NCI-H2171 (cell line): ENCODE measurements at regions not wholly inside any gene's neighbourhood (a gene's known extent, or its start where the extent isn't known, plus 50 kb on each side); places are given as distances from the start of the nearest gene placed in this dataset.

Source experiments
- DNase-seq: peaks from one replicate; lab custom pipeline; 2025; lab: John Stamatoyannopoulos, UW

DNA sequence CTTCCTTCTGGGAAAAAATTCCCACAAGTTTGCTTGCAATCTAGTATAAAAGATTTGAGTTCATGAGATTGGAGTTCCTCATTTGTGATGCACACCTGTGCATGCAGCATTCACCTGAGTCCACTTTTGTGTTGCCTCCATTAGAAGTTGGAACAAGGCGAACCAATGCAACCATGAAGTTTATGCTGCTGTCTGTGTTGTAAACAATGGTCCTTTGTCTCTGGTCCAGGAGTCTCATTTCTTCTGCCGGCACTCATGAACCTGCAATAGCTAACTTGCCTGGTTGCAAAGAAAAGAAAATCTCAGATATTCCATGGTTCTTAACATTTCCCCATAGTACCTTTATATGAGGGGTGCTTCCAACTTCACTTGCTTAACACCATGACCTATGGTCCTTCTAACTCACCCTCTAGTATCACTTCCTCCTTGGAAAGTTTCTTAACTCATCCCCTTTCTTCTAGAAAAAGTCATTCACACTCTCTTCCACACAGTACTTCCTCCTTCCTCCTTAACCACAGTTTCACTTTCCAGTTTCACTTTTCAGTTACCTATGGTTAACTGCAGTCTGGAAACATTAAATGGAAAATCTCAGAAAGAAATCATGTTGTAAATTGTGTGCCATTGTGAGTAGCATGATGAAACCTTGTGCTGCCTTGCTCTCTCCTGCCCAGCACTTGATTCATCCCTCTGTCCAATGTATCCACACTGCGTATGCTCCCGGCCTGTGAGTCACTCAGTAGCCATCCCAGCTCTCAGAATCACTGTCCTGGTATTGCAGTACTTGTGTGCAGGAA is 128.8 kb upstream of the TRIB2 start:
- DNase-seq = no peak

DNA sequence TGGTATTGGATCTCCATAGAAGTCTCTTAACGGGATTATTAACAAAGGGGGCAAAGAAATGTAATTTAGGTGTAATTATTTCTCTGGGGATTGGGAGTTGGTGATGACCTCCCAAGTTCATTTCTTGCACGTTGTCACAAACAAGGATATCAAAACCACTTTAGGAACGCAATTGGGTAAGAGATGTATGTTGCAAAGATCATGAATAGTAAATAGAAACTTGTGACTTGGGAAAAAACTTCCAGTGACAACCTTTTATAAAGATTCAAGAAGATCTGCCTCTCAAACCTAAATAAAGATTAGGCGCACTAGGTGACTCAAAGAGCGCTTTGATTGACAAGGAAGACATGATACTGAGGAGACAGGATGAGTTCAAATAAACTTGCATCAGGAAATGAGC is 127.8 kb upstream of the TRIB2 start:
- no peak for DNase-seq

DNA sequence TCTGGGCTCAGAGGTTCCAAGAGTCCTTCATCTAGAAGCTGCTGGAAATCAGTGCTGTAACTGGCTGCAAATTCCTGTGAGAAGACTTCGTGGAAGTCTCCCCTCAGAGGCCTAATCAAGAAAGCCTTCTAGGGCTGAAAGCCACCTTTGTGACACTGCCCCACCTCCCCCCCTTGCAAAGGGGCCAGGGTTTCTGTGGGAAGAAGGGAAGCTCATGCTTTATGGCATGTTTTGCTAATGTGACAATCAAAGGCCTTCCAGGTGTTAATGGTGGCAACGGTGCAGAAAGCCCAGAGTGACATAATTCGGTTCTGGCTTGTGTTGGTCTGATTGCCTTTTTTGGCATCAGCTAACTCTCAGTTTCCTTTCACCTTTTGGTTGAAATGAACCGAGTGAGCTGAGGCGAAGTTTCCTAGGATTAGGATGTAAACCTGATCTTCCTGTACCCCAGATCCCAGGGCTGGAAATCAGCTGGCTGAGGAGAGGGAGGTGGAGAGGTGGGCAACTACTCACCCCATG is 126.9 kb upstream of the TRIB2 start:
- DNase-seq = no peak

DNA sequence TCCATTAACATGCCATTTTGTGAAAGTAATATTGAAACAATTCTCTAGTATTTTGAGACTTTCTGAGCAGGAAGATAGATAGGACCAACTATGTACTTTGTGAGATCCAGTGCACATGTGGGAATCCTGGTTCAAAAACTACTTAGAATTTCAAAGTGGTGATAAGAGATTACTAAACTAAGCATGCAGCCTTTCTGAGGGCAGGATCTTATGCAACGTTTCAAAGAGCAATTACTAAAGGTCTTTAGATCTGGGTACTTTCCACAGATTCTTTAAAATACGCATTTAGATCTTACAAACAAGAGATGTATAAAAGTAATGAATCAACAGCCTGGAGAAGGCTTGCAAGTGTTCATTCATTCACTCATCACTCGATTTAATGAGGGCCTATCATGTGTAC is 124.4 kb upstream of the TRIB2 start:
- no peak for DNase-seq

DNA sequence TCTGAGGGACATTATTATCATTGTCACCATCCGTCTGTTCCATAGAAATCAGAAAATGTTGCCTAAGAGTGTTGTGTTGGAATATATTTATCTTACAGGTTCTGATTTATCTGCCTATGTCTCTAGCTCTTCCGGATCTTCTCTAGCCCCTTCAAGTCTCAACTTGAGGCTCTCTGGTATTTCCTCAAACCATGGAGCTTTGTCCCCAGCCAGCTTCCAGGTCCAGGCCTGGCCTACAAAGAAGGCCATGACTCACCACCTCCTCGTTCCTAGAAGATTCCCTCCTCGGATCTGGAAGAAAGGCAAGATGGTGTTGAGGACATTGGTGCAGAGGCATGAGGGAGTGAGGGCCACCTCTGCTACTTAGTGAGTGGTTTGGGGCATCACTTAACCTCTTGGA is 122.1 kb upstream of the TRIB2 start:
- no peak for DNase-seq

DNA sequence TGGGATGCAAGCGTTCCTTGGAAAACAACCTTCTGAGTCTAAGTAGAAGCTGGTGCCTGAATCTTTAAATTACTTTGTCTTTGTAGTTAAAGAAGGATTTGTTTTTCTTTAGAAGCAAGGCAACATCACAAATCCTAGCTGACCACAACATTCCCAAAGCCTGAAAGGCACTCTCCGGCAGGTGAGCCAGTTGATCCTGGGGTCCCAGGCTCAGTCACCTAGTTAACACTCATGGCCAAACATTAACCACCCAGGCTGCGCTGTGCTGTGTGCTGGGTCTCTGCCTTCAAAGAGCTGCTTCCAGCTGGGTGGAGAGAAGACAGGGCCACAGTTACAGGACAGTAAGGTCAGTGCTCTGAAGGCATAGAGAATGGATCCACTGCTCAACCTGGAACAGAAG is 120.0 kb upstream of the TRIB2 start:
- DNase-seq = no peak

DNA sequence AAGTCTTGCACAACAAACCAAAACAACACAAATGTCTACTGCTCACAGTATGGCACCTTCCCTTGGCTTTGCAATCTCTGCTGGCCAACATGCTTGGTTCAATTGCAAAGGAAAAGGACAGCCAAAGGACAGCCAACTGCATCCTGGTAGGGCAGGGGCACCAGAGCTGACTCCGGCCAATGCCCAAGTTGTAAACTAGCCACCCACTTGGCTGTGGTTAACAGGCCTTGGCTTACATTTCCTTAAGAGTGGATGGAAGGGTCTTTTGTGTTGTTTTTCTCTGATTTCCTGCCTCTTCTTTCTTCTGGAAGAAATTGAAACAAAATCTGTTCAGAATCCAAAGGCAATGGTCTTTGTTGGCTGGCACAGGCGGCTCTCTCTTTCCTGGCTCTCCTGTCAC is 119.1 kb upstream of the TRIB2 start:
- DNase-seq = no peak

DNA sequence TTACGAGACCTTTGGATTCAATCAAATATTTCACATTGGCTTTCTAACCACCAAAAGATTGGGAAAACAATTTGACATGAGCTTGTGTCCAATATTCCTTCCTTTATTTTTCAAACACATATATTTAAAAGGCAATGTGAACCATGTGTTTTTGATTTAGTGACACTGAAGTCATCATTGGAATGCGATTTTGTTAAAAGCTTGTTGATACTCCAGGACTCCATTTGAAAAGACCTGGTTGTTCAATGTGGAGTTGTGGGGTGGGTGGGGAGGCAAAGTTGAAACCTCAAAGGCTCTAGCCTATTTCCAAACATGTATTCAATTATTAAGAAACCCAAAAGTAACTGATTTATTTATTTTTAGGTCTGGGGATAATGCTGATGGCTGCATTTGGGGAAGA is 114.1 kb upstream of the TRIB2 start:
- DNase-seq = no peak

DNA sequence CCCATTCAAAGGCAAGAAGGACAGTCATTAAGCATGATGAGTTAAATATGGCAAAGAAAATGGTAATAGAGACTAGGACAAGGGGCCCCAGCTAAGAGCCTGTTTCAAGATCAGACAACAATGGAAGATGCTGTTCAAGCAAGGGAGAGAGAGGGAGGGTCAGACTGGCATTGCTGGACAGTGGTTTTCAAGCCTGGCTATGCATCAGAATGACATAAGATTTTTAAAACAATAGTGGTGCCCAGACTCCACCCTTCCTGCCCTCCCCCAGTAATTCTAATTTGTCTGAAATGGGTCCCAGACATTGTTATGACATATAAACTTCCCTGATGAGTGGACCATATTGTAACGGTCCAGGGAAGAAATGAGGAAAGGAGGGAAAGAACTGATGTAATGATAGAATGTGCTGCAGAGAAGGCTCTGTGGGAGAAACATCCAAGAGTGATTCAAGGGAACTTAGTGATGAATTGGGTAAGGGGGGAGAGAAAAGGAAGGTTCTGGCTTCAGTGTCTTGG is 112.9 kb upstream of the TRIB2 start:
- DNase-seq = no peak

DNA sequence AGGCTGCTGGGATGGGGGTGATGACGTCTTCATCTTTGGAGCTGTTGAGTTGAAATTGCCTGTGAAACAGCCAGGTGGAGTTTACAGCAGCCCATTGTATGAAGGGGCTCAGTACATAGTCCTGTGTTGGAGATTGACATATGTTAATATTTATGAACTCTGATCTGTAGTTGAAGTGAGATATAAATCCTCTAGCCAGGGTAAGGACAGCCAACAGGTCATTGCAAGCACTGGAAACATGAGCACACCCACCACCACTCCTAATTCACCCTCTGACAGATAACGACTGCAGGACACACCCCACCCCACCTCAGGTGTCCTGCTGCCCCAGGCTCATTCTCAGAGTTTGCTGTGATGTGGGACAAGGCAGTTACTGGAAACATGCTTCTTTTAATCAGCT is 112.4 kb upstream of the TRIB2 start:
- no peak for DNase-seq

- no peak for DNase-seq
These were observed 111.4 kb upstream of the TRIB2 start for GRCh38 chr2:12605366-12605765.

DNA sequence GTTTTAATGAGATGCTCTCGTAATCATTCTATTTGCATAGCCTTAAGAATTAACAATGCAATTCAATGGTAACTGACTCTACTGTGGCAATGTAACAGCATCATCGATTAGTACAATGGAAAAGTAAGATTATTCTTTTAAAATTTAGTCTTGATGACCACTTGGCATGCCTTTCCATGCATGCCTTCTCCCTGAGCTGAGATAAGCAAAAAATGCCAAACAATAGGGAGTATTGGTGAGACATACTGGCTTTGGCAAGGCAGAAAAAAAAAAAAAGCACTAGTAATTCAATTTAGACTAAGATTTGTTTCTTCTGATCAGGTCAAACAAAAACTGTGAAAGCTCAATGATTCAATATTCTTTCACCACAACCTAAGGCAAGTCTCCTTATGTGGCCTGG is 110.8 kb upstream of the TRIB2 start:
- no peak for DNase-seq

DNA sequence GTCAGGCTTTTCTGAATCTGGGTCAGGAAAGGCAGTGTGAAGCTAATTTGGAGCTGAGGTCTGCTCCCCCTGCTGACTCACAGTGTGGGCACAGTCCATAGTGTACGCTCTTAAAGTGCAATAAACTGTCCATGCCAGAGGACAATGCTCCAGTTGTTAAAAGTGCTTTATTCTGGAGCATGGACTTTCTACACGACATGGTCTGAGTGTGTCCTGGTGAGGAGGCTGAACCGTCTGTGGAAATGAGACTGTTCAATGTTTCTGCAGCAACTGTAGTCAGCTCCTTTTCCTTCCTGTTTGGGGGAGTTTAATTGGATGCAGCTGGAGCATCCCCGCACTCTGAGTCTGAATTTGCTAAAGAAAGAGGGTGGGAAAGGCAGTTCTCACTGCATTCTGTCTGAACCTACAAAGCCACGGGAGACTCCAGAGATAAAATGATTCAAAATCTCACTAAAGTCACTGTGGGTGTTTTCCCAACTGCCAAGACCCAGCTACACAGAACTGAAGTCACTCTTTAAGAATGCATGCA is 110.2 kb upstream of the TRIB2 start:
- no peak for DNase-seq

DNA sequence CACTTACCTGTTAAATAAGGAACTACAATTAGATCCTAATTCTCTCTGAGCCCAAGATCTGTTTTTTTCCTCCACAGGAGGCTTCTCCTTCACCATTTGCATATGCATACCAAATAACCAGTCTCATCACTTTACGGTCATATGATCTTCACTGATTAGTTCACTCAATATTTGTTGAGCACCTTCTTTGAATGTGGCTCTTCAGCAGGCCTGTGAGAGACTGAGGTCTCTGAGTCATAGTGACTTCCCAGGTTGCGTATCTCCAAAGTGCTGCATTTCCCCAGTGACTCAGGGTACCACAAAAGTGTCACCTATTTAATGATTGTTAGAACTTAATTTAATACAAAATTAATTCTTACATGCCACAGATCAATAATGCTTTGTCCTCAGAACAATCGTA is 108.8 kb upstream of the TRIB2 start:
- no peak for DNase-seq

- no peak for DNase-seq
These were observed 106.4 kb upstream of the TRIB2 start for GRCh38 chr2:12610314-12610713.

GRCh38 chr2:12612168-12612567 is 104.6 kb upstream of the TRIB2 start:
- no peak for DNase-seq

DNA sequence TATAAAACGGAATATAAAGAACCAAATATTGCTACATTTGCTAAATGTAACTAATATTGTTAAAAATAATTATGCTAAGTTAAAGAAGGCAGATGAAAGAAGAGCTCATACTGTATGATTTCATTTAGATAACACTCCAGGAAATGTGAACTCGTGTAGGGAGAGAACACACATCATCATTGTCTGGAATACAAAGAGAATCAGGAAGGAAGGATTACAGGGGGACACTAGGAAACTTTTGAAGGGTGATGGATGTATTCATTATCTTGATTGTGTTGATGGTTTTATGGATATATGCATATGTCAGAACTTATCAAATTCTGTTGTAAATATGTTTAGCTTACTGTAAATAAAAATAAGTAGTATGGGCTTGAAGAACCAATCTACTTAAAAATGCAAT is 104.1 kb upstream of the TRIB2 start:
- no peak for DNase-seq

GRCh38 chr2:12613137-12613835 is 103.5 kb upstream of the TRIB2 start:
- DNase-seq = peak; percentile 69

DNA sequence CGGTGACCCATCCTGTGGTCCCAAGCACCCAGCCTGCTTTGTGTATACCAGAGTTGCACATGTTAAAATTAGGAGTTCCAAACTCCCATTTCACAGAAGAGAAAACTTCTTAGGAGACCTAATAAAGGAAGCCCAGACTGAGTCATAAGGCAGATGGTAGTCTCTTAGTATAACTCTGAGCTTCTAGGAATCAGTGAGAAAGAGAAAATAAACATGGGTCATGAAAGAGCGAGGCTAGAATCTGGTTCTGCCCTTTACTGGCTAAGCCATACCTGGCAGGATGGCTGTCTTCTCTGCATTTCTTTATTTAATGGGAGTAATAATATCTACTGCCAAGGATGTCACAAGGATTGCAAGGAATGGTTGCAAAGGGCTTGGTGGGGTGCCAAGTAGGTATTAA is 101.2 kb upstream of the TRIB2 start:
- no peak for DNase-seq

DNA sequence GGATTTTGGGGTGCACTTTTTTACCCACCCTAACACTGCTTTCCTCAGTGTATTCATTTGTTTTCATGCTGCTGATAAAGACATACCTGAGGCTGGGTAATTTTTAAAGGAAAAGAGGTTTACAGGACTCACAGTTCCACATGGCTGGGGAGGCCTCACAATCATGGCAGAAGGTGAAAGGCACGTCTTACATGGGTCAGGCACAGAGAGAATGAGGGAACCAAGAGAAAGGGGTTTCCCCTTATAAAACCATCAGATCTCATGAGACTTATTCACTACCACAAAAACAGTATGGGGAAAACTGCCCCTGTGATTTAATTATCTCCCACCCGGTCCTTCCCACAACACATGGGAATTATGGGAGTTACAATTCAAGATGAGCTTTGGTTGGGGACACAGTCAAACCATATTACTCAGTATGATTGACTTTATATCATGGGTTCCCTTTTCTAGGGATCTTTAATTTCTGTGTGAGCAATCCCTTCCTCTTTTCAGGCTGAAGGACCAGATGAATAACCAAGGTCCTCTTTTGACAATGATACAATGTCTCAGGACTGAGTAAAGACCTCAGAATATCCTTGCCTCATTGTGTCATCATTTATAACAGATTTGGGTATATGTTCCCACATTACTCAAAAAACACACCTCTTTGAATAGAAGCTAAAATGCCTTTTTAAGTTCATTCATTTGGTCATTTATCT is 100.1 kb upstream of the TRIB2 start:
- DNase-seq = no peak

DNA sequence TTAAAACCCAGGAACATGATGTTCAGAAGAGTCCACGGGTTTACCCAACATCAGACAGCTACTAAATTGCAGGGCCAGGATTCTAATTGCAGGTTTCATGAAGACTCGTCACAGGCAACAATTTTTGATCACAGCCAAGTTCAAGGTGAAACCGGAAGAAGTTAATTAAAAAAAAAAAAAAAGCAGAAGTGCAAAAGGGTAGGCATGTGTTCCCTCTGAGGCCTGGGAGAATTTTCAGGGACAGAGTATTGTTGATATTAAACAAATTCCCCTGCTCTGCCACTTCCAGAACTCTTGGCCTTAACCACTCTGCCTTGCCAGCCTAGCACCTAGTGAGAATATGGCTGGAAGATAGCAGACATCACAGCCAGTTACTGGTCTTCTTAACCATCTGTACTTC is 99.4 kb upstream of the TRIB2 start:
- no peak for DNase-seq

GRCh38 chr2:12617853-12618252 is 98.9 kb upstream of the TRIB2 start:
- no peak for DNase-seq

DNA sequence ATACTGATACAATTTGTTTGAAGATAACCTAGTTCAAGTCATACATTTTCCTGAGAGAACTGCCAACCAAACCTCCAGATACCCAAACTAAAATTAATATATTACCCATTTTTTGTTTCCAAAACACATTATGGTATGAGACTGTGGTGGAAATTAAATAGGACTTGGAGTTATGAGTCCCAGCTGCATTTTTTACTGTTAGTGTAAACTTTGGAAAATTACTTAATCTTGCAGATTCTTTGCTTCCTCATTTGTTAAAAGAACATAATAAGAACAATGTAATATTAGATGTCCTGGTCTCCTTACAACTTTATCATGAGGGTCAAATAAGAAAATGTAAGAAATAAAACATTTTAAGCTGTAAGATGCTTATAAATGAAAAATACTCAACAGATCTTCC is 98.2 kb upstream of the TRIB2 start:
- no peak for DNase-seq
